Activated CD4-positive, alpha-beta T cell treated with anti-CD3 and anti-CD28 coated beads for 24 hours (primary cell): ENCODE measurements at regions not wholly inside any gene's neighbourhood (a gene's known extent, or its start where the extent isn't known, plus 50 kb on each side); places are given as distances from the start of the nearest gene placed in this dataset.

Experiments used
- DNase-seq, 2 donors: peaks; one replicate each; pipeline ENCODE4 v3.0.0-alpha.2; 2020; ENCODE audit warnings: low read depth in 2 of 2

DNA sequence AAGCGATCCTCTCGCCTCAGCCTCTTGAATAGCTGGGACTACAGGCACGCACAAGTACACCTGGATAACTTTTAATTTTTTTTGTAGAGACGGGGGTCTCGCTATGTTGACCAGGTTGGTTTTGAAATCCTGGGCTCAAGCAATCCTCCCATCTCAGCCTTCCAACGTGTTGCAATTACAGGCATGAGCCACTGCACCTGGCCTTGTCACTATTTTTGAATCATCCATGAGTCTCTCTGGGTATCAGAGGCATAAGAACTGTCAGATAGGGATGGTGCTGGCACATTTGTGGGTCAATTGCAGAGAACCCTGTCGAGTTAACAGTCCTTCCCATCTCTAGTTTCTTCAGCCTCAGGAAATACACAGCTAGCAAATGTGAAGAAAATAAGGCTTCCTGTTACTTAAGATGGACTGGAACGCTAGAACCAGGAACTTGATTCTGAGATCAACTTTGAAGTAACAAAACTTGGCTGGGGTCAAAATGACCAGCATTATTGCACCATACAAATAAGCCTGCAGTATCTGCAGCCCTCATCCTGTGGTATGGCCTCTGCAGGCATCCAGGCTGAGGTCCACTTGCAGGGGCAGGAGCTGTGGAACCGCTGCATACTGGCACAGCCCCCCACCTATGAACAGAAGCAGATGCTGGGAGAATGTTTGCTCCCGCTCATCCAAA, 124.3 kb upstream of the GADD45A start:
- DNase-seq: no peak

DNA sequence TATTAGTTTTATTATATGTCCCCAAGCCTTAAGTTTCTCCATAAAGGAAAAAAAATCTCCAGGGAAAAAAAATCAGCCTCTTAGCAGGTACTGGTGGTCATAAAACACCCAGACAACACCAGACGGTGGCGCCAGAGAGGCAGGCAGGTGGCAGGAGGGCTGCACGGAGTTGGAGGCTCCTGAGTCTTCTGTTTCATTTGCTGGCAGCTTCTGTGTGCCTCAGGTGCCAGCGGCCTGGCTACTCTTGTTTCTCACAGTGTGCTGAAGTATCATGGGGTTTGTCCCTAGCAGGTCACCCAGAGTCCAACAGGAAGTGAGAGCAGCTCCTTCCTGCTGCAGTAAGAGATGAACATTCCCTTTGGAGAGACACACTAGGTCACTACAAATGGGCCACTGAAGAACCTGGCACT, 123.3 kb upstream of the GADD45A start:
- DNase-seq: peak; percentile 84 to 91

DNA sequence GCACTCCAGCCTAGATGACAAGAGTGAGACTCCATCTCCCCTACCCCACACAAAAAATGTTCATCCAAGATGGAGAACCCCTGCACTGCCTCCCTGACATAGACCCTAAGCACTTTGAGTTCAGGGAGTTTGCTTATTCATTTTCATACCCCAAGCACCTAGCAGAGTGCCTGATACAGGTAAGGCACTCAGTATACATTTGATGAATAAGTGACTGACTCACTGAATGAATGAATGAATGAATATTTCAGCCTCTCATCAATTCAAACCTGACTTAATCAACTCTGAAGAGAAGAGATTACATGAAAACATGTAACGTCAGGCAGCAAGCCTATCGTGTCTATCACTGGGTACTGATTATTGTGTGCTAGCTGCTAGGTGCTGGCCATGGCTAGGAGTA, 121.3 kb upstream of the GADD45A start:
- DNase-seq: no peak

DNA sequence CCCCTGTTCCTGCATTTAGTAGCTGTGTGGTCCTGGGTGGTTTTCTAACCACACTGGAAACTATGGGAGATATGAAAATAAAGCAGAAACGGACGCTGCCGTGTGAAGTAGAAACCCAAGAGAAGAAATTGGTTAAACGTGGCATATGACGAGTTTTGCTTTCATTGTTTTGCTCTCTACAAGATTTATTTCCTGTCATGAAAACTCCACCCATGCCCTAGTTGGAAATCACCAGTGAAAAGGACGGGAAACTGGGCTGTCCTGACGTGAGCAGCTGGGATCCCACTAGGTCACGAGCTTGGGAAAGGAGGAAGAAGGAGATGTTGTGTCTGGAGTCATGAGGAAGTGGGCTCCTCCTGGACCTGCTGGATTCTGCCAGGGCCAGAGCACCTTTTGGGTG, 120.8 kb upstream of the GADD45A start:
- DNase-seq: no peak

DNA sequence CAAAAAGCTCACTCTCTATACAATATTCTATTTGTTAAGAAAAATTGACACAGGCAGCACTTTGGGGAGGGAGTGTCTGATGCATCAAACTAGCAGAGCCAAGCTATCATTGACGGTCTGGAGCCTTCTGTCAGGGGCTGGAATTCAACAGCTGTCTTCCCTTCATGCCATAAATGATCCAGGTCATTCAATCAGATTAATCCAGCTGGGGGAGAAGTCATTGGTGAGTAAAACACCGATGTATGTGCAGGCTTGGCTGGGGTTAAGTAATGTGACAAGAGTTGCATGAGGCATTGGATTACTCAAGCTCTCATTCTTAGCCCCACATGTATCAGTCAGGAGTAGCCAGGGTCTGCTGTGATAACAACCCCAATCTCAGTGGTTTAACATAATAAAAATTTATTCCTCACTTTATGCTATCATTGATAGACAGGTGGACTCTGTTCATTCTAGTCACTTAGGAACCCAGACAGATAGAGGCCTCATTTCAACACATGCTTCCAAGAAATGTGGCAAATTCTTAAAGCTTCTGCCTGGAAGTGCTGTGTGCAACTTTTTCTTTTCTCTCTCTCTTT, 118.1 kb upstream of the GADD45A start:
- DNase-seq: no peak

DNA sequence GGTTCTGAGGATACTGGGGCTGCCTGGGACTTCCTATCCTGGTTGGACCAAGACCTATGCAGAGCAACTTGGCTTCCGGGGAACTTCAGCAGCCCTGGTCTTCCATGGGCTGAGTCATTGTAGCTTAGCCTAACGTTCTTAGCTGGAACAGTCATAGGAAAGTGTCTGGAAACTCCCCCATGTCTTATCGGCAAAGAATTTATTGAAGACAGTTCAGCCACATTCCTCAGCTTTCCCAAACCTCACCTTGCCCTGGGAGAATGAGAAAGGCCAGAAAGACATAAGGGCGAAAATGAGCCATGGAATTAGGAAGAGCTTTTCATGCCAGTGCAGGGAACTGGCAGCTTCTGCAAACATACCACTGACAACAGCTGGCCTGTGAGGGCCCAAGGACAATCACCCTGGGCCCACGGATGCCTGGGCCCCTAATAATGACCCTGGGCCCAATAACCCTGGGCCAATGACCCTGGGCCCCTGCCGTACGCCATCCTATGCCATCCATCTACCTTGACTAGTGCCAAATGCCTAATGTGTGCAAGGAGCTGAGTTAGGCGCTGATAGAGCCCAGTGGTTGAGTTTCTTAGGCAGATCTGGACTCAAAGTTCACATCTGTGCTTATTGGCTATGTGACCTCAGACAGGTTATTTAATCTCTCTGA, 114.4 kb upstream of the GADD45A start:
- no peak for DNase-seq

DNA sequence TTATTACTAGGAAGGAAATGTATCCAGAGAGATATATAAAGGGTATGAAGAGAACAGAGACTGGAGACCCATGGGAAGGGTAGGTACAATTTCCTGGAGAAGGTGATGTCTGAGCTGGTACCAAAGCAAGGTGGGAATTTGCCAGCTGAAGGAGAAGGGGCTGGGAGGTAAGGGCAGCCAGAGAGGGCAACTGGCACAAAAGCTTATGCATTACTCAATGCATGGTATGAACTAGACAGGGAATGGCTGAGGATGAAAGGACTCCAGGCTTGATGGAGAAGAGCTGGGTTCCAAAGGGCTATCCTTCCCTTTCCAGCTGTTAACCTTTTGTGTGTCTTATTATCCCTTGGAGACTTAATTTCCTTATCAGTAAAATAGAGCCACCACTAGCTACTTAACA, 113.6 kb upstream of the GADD45A start:
- DNase-seq: no peak

DNA sequence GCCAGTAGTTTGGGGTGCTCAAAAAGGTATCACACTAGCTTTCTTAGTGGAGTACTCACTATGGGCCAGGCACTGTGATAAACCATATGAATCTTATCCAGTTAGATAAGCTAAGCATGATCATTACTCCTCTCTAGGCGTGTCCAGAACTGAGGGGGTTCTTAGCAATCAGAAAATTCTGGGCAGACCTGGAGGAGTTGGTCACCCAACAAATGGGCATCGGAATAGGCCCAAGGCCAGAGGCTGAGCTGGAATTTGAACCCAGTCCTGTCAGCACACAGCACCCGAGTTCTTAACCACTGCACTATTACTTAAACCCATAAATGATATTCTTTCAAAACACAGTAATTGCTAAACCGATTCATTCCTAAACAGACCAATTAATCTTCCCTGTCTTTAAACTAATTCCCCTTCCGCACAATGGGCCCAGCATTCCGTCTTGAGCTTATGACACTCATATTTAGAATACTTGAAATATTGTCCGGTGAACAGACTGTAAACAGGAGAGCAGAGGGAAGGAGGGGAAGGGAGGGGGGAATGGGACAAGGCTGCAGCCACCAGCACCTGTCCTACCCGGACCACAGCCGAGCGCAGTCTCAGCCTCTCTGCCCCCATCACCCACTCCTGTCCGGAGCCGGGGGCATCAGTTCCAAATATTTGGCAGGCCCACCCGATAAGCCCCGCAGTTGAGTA, 113.0 kb upstream of the GADD45A start:
- DNase-seq: no peak

DNA sequence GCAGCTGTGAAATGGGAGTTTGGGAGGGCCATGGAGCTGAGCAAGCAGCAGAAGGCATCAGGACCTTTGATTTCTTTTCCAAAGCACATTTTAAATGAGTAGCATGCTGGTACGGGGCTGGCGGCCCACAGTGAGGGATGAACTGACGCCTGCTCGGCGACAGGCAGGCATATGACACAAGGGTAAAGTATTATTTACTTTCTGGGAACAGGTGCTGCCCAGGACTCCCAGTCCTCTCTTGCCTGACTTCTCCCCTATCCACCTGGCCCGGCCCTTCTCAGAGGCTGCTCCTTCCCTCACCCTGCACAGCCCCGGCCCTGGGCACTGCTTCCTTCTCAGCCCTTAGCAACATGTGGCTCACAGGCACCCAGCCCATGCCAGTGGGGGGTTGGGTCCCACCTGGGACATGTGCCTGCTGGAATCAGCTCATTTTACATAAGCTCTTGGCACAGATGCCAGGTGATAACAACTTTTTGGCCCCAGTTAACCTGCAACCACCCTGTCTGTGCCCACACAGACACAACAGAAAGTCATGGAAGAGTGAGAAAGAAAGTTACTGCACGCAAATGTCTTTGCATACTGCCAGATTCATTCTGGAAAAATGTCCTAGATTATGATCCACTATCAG, 112.3 kb upstream of the GADD45A start:
- no peak for DNase-seq

DNA sequence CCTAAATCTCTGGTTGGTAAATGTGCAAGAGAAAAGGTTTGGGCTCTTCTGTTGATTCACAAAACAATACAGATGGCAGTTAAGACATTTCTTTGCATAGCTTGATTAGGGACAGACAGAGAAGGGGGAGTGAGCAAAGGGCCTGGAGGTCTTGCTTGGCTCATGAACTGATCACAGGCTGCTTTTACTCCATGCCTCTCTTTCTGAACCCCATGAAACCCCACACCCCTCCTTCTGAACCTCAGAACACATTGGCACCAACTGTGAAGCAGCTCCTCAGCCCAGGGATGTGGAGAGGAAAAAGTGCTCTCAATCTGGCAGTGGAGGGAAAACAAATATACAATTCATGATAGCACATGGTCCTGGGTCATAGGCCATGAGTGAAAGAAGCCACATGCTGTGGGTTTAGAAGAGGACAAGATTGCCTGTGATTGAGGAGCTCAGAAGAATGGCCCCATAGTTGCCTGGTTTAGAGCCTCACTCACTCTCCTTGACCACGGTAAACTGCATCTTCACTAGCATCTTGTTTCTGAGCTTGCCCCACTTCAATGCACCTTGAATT, 111.6 kb upstream of the GADD45A start:
- DNase-seq: no peak

DNA sequence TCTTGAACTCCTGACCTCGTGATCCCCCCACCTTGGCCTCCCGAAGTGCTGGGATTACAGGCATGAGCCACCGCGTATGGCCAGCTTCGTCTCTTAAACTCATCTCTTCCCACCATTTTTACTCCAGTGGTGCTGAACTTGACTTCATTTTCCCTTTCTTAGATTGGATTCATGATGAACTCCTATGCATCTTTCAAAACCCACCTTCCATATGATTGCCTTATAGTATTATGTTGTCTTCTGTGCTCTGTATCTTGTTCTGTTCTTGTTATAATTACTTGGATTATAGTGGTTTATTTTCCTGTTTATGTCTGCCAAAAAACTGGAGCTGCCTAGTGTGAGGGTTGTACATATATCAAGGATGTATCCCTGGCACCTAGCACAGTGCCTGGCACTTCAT, 110.8 kb upstream of the GADD45A start:
- DNase-seq: no peak

DNA sequence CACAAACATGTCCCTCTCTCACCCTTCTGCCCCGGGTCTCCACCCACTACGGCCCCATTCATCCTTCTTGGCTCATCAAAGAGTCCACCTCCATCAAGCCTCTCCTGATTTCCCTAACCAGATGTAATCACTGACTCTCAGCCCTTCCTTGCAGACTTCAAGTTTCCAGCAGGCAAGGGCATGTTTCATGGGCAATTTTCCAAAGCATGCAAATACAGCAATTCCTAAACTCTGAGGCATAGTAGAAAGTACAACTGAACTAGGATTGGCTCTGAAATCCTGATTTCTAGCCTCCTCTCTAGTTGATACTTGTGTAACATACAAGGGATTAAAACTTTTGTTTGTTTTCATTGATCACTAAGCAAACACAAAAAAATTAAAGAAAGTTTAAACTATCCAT, 109.1 kb upstream of the GADD45A start:
- no peak for DNase-seq

DNA sequence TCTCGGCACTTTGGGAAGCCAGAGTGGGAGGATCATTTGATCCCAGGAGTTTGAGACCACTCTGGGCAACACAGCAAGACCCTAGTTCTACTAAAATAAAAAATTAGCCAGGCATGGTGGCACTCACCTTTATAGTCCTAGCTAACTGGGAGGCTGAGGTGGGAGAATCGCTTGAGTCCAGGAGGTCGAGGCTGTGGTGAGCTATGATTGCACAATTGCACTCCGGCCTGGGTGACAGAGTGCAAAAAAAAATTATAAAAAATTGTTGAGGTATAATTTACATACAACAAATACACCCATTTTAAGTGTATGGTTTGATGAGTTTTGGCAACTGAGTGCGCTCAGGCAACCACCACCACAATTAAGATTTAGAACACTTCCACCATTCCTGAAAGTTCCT, 108.5 kb upstream of the GADD45A start:
- DNase-seq: no peak

DNA sequence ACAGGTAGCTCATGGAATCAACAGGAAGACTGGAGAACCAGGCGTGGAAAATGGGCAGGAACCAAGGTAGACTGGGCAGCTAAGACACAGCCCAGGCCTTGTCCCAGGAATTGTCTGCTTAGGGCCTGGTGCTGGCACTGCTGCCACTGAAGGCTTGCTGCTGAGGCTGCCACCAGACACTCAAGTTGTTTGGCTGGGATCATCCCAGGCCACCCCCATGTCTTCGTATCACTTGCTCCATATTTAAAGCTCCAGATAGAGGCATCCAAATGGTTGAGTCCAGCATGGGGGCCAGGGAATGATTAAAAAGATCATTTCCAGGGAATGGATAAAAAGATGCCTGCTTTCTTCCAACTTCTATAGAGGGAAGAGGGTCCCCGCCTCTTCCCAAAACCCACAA, 107.4 kb upstream of the GADD45A start:
- no peak for DNase-seq

DNA sequence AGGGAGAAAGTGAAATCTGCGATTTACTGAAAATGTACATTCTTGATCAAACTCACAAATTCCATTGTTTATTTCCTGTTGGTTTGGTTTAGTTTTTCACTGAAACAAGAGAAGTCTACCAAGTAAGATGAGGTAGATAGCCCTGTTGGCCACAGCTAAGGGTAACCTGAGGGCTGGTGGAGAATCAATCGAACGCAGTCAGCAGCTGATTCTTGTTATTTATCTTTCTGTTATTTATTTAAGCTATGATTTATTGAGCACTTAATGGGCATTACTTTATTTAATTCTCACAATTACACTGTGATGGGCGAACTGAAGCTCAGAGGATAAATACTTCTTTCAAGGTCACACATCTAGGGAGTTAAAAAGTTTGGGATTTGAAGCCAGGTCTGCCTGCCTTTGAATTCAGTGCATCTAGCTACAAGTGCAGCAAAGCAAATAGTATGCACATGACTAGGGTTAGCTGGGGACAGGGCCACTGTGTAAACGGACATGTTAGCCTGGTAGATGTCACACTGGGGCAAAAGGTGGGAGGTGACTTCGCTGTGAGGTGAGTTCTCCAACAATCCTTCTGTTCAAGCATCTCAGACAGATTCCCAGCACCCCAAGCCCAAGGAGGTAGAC, 106.5 kb upstream of the GADD45A start:
- DNase-seq: no peak

DNA sequence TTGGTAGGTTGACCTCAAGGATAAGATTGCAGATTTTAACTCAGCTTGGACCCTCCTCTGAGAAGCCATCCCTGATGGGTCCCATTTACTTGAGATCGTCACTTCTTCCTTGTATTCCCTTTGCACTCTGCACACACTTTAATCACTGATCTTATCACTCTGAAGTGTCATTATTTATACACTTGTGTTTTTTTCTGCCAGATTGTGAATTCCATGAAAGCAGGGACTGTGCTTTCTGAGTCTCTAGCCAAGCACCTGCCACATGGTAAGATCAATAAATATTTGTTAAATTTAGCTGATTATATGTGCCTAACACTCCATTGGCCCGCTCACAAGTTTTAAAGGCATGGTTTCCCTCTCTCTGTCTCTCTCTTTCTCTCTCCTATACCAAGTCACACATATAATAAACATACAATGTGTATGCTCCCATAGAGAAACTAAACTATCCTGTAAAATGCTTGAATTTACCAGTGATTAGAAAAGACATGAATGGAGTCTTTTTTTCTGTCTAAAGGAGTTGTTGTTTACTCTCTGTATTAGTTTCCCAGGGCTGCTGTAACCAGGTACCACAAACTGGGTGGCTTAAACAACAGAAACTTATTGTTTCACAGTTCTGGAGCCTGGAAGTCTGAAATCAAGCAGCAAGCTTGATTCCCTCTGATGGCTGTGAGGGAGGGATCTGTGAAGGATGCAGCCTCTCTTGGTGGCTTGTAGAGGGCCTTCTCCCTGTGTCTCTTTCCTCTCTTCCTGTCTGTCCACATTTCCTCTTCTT, 105.2 kb upstream of the GADD45A start:
- no peak for DNase-seq

DNA sequence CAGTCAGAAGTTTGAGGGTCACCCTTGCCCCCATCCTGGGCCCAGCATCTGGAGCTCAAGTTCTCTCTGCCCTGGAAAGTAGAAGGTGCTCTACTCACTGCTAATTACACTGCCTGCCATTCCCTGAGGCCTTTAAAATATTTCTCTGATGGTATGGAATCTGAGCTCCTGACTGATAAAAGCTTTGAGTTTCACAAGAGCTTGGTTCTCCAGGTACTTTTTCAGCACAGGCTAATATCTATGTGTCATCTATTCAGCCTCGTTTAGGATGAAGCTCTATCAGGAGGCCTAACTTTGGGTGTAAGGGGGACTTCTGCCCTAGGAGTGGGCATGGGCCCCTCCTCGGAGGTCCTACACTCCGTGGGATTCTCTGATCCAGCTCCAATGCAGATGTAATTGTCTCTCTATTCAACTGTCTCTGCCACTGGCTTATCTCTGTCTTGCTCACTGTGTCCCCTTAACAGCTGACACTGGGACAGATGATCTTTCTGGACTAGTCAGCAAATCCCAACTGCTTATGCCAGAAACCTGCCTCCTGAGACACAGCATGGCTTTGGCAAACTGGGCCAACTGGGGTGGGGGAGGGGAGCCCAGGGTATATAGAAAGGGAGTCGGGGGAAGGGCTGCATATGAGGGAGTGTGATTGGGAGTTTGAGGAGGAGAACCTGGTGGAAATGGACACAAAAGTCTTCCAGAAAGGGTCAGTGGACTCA, 104.2 kb upstream of the GADD45A start:
- DNase-seq: no peak

DNA sequence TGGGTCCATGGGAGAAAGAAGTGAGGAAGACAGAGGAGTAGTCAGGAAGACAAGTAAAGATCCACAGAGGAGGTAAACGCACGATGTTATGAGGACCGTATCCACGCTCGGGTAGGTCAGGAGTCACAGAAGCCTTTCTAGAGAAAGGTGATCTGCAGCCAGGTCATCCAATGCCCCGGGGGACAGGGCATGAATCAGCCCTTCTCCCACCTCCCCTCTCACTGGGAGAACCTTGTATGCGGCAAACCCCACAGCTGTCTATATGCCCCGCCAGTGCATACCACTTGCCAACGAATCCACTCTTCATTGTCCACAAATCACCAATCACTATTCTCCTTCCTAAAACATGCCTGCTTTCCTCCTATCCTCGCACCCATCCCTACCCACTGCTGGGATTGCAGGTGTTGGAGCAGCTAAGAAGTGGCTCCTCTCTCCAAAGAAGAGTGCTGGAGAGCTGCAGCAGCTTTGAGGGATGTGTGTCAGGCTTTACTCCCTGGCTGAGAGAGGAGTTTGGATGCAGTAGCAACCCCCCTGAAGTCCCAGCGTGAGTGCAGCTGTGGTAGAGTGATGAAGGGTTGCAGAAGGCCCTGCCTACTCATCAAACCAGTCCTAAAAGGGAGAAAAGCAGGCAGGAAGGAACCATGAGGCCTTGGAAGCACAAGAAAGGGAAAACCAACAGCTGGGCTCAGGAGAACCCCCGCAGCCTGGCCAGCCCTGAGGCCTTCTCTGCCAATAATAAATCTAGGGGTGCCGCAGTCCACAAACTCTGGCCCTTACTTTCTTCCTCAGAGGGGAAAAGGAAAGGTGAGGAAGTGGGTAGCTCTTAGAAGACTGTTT, 102.2 kb upstream of the GADD45A start:
- DNase-seq: no peak

DNA sequence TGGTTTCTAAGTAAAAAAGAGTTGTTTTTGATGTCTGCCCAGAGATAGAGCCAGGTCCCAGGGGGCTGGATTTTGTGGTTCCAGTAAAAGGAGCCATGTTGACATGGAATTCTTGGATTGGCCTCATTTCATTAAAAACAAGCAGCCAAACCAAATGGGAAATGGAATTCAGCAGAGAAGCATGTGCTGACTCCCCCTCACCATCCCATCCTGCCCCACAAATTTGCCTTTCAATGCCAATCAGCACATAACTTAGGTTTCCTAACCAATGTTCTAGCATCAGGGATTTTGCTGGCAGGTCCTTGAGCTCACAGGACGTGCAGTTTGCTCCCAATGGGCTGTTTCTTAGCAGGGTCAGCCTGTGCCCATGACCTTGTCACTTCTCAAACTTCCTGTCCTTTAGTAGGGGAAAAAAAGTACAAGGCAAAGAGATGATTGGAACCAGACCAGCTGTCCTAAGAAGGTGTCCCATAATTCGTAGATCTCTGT, 101.5 kb upstream of the GADD45A start:
- no peak for DNase-seq
